ENCODE measurements at regions not wholly inside any gene's neighbourhood (a gene's known extent, or its start where the extent isn't known, plus 50 kb on each side); places are given as distances from the start of the nearest gene placed in this dataset.

- TF ChIP-seq EZH2 (IDR thresholded peaks at IDR 0.05; ENCODE audit: low read depth, low read length, severe bottlenecking) (no peak), CTCF (IDR thresholded peaks at IDR 0.05; ENCODE audit: control extremely low read depth in 1 of 3, insufficient read depth in 1 of 3, low read depth in 1 of 3, low read length in 3 of 3) (no peak), GTF2F1 (IDR thresholded peaks at IDR 0.05; ENCODE audit: borderline replicate concordance, low read depth, low read length) (no peak), YY1 (IDR thresholded peaks at IDR 0.05; ENCODE audit: low read depth, low read length) (no peak), SP1 (IDR thresholded peaks at IDR 0.05; ENCODE audit: low read depth, low read length) (no peak), GABPA (IDR thresholded peaks at IDR 0.05; ENCODE audit: borderline replicate concordance, insufficient read depth, low read length) (no peak), RFX5 (IDR thresholded peaks at IDR 0.05; ENCODE audit: borderline replicate concordance, low read depth, low read length) (no peak), JUND (IDR thresholded peaks at IDR 0.05; ENCODE audit: low read length) (no peak), SRF (IDR thresholded peaks at IDR 0.05; ENCODE audit: low read depth, low read length) (no peak), SIX5 (IDR thresholded peaks at IDR 0.05; ENCODE audit: low read depth, low read length) (no peak), JUN (IDR thresholded peaks at IDR 0.05; ENCODE audit: low read depth, low read length) (no peak)
Observed at GRCh38 chr2:65636024-65636423, 203.6 kb upstream of the SPRED2 start.
